Liver (tissue), 7 donors: ENCODE measurements at regions not wholly inside any gene's neighbourhood (a gene's known extent, or its start where the extent isn't known, plus 50 kb on each side); places are given as distances from the start of the nearest gene placed in this dataset.
A peak's percentile ranks its signal among the peaks of the same experiment; 100 is the strongest.

Experiments used
- DNase-seq: peaks from one replicate; pipeline ENCODE4 v3.0.0-alpha.2; 2017; ENCODE audit warnings: low spot score
- H3K27ac ChIP-seq, 2 donors: one replicate each; pipeline ENCODE4 v1.7.0; 2013; ENCODE audit warnings: inconsistent platforms in 2 of 2, low read length in 2 of 2, control low read depth in 1 of 2, low read depth in 1 of 2, mild to moderate bottlenecking in 1 of 2
- H3K27me3 ChIP-seq, 4 donors: one replicate each; pipeline versions ENCODE4 v1.6.1 to v1.7.0; 2013; ENCODE audit warnings: low read length in 3 of 4, inconsistent platforms in 1 of 4, mild to moderate bottlenecking in 1 of 4, moderate library complexity in 1 of 4; ENCODE audit not compliant: control insufficient read depth in 4 of 4, insufficient read depth in 4 of 4
- H3K36me3 ChIP-seq, 4 donors: one replicate each; pipeline versions ENCODE4 v1.6.1 to v1.7.0; 2013; ENCODE audit warnings: low read length in 3 of 4, mild to moderate bottlenecking in 3 of 4, low read depth in 1 of 4, moderate library complexity in 1 of 4; ENCODE audit not compliant: control insufficient read depth in 4 of 4, insufficient read depth in 3 of 4
- H3K4me1 ChIP-seq, 4 donors: one replicate each; pipeline versions ENCODE4 v1.6.1 to v1.7.0; 2013; ENCODE audit warnings: low read length in 3 of 4, mild to moderate bottlenecking in 3 of 4, moderate library complexity in 1 of 4; ENCODE audit not compliant: control insufficient read depth in 4 of 4, insufficient read depth in 4 of 4
- H3K4me3 ChIP-seq, 3 donors: one replicate each; pipeline versions ENCODE4 v1.6.1 to v1.7.0; 2013; ENCODE audit warnings: low read length in 3 of 3, control low read depth in 1 of 3, low read depth in 1 of 3, mild to moderate bottlenecking in 1 of 3
- H3K9ac ChIP-seq, 2 donors: one replicate each; pipeline ENCODE4 v1.7.0; 2013; ENCODE audit warnings: low read length in 2 of 2, mild to moderate bottlenecking in 2 of 2, moderate library complexity in 2 of 2, control low read depth in 1 of 2, low read depth in 1 of 2
- H3K9me3 ChIP-seq, 4 donors: one replicate each; pipeline versions ENCODE4 v1.6.1 to v1.7.0; 2013; ENCODE audit warnings: low read length in 3 of 4; ENCODE audit not compliant: control insufficient read depth in 4 of 4
- ATF3 ChIP-seq: IDR thresholded peaks from 2 replicates; pipeline ENCODE4 v1.6.1; 2016; ENCODE audit warnings: antibody characterized with exemption
- EGR1 ChIP-seq, 2 donors: IDR thresholded peaks; 2 replicates each; pipeline ENCODE4 v1.6.1; 2016 to 2018; ENCODE audit warnings: antibody characterized with exemption in 2 of 2, low read depth in 2 of 2
- FOXA1 ChIP-seq: IDR thresholded peaks from 2 replicates; pipeline ENCODE4 v1.6.1; 2016; ENCODE audit warnings: antibody characterized with exemption
- FOXA2 ChIP-seq: IDR thresholded peaks from 2 replicates; pipeline ENCODE4 v1.6.1; 2016; ENCODE audit warnings: antibody characterized with exemption
- GABPA ChIP-seq, 2 donors: IDR thresholded peaks in 1 of 2; conservative IDR thresholded peaks in 1 of 2; 2 replicates each; pipeline ENCODE4 v1.6.1; 2016; ENCODE audit warnings: antibody characterized with exemption in 2 of 2, mild to moderate bottlenecking in 1 of 2, moderate library complexity in 1 of 2
- HNF4A ChIP-seq, 2 donors: conservative IDR thresholded peaks; 2 replicates each; pipeline ENCODE4 v1.6.1; 2016; ENCODE audit warnings: antibody characterized with exemption in 2 of 2, mild to moderate bottlenecking in 2 of 2
- HNF4G ChIP-seq: IDR thresholded peaks from 2 replicates; pipeline ENCODE4 v1.6.1; 2016; ENCODE audit warnings: antibody characterized with exemption
- JUND ChIP-seq, 2 donors: IDR thresholded peaks; 2 replicates each; pipeline ENCODE4 v1.6.1; 2016; ENCODE audit warnings: antibody characterized with exemption in 2 of 2
- MAX ChIP-seq: IDR thresholded peaks from 2 replicates; pipeline ENCODE4 v1.6.1; 2016; ENCODE audit warnings: antibody characterized with exemption
- RAD21 ChIP-seq, 2 donors: IDR thresholded peaks; 2 replicates each; pipeline ENCODE4 v1.6.1; 2016; ENCODE audit warnings: antibody characterized with exemption in 2 of 2, mild to moderate bottlenecking in 2 of 2
- REST ChIP-seq: IDR thresholded peaks from 2 replicates; pipeline ENCODE4 v1.6.1; 2016; ENCODE audit warnings: antibody characterized with exemption, mild to moderate bottlenecking
- SP1 ChIP-seq: IDR thresholded peaks from 2 replicates; pipeline ENCODE4 v1.6.1; 2018; ENCODE audit warnings: antibody characterized with exemption, mild to moderate bottlenecking
- TAF1 ChIP-seq: conservative IDR thresholded peaks from 2 replicates; pipeline ENCODE4 v1.6.1; 2016; ENCODE audit warnings: antibody characterized with exemption, mild to moderate bottlenecking
- ZBTB33 ChIP-seq: IDR thresholded peaks from 2 replicates; pipeline ENCODE4 v1.6.1; 2016; ENCODE audit warnings: antibody characterized with exemption
- WGBS: extraction: QIAGEN DNeasy Blood & Tissue Kit; methylation state at CpG from one replicate; pipeline ENCODE4 v1.1.7; 2013; 5-methylcytosine and 5-hydroxymethylcytosine counted together
- donor health status: healthy.
- donor health status: healthy.
- donor health status: healthy.
- donor health status: healthy.

GRCh38 chr2:120477831-120478481 is 132.0 kb downstream of the INHBB start:
- TF ChIP-seq JUND (IDR thresholded peaks at IDR 0.05): no peak
- no peak for TF ChIP-seq SP1
- TF ChIP-seq HNF4A (conservative IDR thresholded peaks at IDR 0.05): no peak
- TF ChIP-seq TAF1: no peak
- no peak for TF ChIP-seq GABPA (IDR thresholded peaks at IDR 0.05 in 1 of 2, conservative IDR thresholded peaks at IDR 0.05 in 1 of 2)
- TF ChIP-seq FOXA1: no peak
- no peak overlapping the region for H3K4me3 ChIP-seq
- no peaks in the 10 kb centered on the region for H3K27me3 ChIP-seq
- H3K36me3 ChIP-seq: no peaks in the 10 kb centered on the region
- H3K9me3 ChIP-seq: no peaks in the 10 kb centered on the region
- H3K4me1 ChIP-seq: peaks cover 16 to 59% (median 35%) of the 10 kb centered on the region in 4 donors
- WGBS: 95% methylated on average over 6 of the region's 6 CpGs
- H3K9ac ChIP-seq: no peak overlapping the region
- no peak overlapping the region for H3K27ac ChIP-seq
- DNase-seq: no peak

GRCh38 chr2:120480346-120480902 is 134.5 kb downstream of the INHBB start:
- no peak overlapping the region for H3K4me3 ChIP-seq
- H3K4me1 ChIP-seq: peaks cover 15 to 56% (median 37%) of the 10 kb centered on the region in 4 donors
- H3K27me3 ChIP-seq: no peaks in the 10 kb centered on the region
- H3K27ac ChIP-seq: peak overlapping the region; percentile 89 to 95
- TF ChIP-seq MAX: no peak
- WGBS: 65% methylated on average over 9 of the region's 9 CpGs
- no peaks in the 10 kb centered on the region for H3K9me3 ChIP-seq
- H3K36me3 ChIP-seq: no peaks in the 10 kb centered on the region
- DNase-seq: no peak
- H3K9ac ChIP-seq: no peak overlapping the region

- Histone ChIP-seq H3K9ac (peak overlapping the region in 1 of 2 donors; percentile 19), H3K27me3 (no peaks in the 10 kb centered on the region), H3K4me3 (no peak overlapping the region), H3K9me3 (no peaks in the 10 kb centered on the region), H3K4me1 (peaks cover 17 to 59% (median 38%) of the 10 kb centered on the region in 4 donors), H3K36me3 (no peaks in the 10 kb centered on the region), H3K27ac (peak overlapping the region; percentile 89 to 95)
- no peak for TF ChIP-seq FOXA1
- TF ChIP-seq FOXA2: no peak
- TF ChIP-seq GABPA (IDR thresholded peaks at IDR 0.05 in 1 of 2, conservative IDR thresholded peaks at IDR 0.05 in 1 of 2): no peak
- no peak for TF ChIP-seq HNF4G
- peak in 1 of 2 donors; percentile 40 for TF ChIP-seq HNF4A (conservative IDR thresholded peaks at IDR 0.05)
- peak; percentile 24 for TF ChIP-seq MAX
- TF ChIP-seq SP1: peak; percentile 65
- no peak for TF ChIP-seq RAD21 (IDR thresholded peaks at IDR 0.05)
- no peak for TF ChIP-seq ATF3
- TF ChIP-seq ZBTB33: no peak
- TF ChIP-seq JUND (IDR thresholded peaks at IDR 0.05): no peak
- TF ChIP-seq REST: peak; percentile 7
- no peak for TF ChIP-seq EGR1 (IDR thresholded peaks at IDR 0.05; ENCODE audit: low read depth in 2 of 2)
- DNase-seq: no peak
- 60% methylated on average over 5 of the region's 5 CpGs for WGBS
Measured at GRCh38 chr2:120480903-120481445, 135.0 kb downstream of the INHBB start.
